ENCODE measurements at regions not wholly inside any gene's neighbourhood (a gene's known extent, or its start where the extent isn't known, plus 50 kb on each side); places are given as distances from the start of the nearest gene placed in this dataset.

GRCh38 chr9:113746486-113746885, 129.6 kb upstream of the ZNF618 start:
- Histone ChIP-seq H3K27me3 (replicated peaks; ENCODE audit: insufficient read depth, low read length) (no peaks in the 10 kb centered on the region), H3K4me3 (ENCODE audit: low read length) (no peak overlapping the region), H2AFZ (ENCODE audit: low read length) (no peak overlapping the region), H3K27ac (ENCODE audit: low read length) (no peak overlapping the region), H3K4me2 (ENCODE audit: low read depth, low read length) (no peak overlapping the region), H4K20me1 (ENCODE audit: insufficient read depth, low read length) (no peaks in the 10 kb centered on the region), H3K4me1 (ENCODE audit: low read length) (no peaks in the 10 kb centered on the region), H3K79me2 (ENCODE audit: low read length) (no peaks in the 10 kb centered on the region), H3K9ac (ENCODE audit: low read length) (no peak overlapping the region), H3K9me2 (replicated peaks; ENCODE audit: insufficient read depth, low read length) (no peaks in the 10 kb centered on the region; the same call in 1 of the 2 replicates), H3F3A (ENCODE audit: insufficient read depth, low read length) (no peaks in the 10 kb centered on the region), H3K36me3 (replicated peaks; ENCODE audit: insufficient read depth, low read length) (no peaks in the 10 kb centered on the region), H3K9me3 (replicated peaks; ENCODE audit: insufficient read depth, low read length) (no peaks in the 10 kb centered on the region)
- no peak for TF ChIP-seq EZH2 (optimal IDR thresholded peaks at IDR 0.05; ENCODE audit: low read depth, low read length)
- no peak for DNase-seq

- H3K27me3 ChIP-seq (replicated peaks; ENCODE audit: insufficient read depth, low read length) = no peaks in the 10 kb centered on the region
- H3K9me2 ChIP-seq (replicated peaks; ENCODE audit: insufficient read depth, low read length) = no peaks in the 10 kb centered on the region; the same call in 1 of the 2 replicates
- no peaks in the 10 kb centered on the region for H4K20me1 ChIP-seq (ENCODE audit: insufficient read depth, low read length)
- no peak overlapping the region for H3K9ac ChIP-seq (ENCODE audit: low read length)
- no peaks in the 10 kb centered on the region for H3K9me3 ChIP-seq (replicated peaks; ENCODE audit: insufficient read depth, low read length)
- no peaks in the 10 kb centered on the region for H3F3A ChIP-seq (ENCODE audit: insufficient read depth, low read length)
- H3K27ac ChIP-seq (ENCODE audit: low read length) = no peak overlapping the region
- H3K4me2 ChIP-seq (ENCODE audit: low read depth, low read length) = no peak overlapping the region
- H3K36me3 ChIP-seq (replicated peaks; ENCODE audit: insufficient read depth, low read length) = no peaks in the 10 kb centered on the region
- H2AFZ ChIP-seq (ENCODE audit: low read length) = no peak overlapping the region
- no peaks in the 10 kb centered on the region for H3K4me1 ChIP-seq (ENCODE audit: low read length)
- DNase-seq = no peak
- no peak for TF ChIP-seq EZH2 (optimal IDR thresholded peaks at IDR 0.05; ENCODE audit: low read depth, low read length)
- TF ChIP-seq EZH2phosphoT487 (IDR thresholded peaks at IDR 0.05; ENCODE audit: low read length) = no peak
- no peak for TF ChIP-seq CTCF (IDR thresholded peaks at IDR 0.05; ENCODE audit: low read length)
- no peak overlapping the region for H3K4me3 ChIP-seq (ENCODE audit: low read length)
- no peaks in the 10 kb centered on the region for H3K79me2 ChIP-seq (ENCODE audit: low read length)
These were observed 128.0 kb upstream of the ZNF618 start for GRCh38 chr9:113748135-113748534.

- H3K27ac ChIP-seq (ENCODE audit: low read length) = no peak overlapping the region
- H2AFZ ChIP-seq (ENCODE audit: low read length) = no peak overlapping the region
- 0 out of 2 replicates have a peak, but pooled peaks cover 7% of the 10 kb centered on the region for H3K4me1 ChIP-seq (ENCODE audit: low read length)
- H3K27me3 ChIP-seq (replicated peaks; ENCODE audit: insufficient read depth, low read length) = no peaks in the 10 kb centered on the region
- H4K20me1 ChIP-seq (ENCODE audit: insufficient read depth, low read length) = no peaks in the 10 kb centered on the region
- H3K9me2 ChIP-seq (replicated peaks; ENCODE audit: insufficient read depth, low read length) = no peaks in the 10 kb centered on the region; the same call in 1 of the 2 replicates
- no peak for TF ChIP-seq EZH2 (optimal IDR thresholded peaks at IDR 0.05; ENCODE audit: low read depth, low read length)
- no peak for TF ChIP-seq EZH2phosphoT487 (IDR thresholded peaks at IDR 0.05; ENCODE audit: low read length)
- no peak for TF ChIP-seq CTCF (IDR thresholded peaks at IDR 0.05; ENCODE audit: low read length)
- no peak for DNase-seq
- H3K4me3 ChIP-seq (ENCODE audit: low read length) = no peak overlapping the region
- no peaks in the 10 kb centered on the region for H3K36me3 ChIP-seq (replicated peaks; ENCODE audit: insufficient read depth, low read length)
- H3K79me2 ChIP-seq (ENCODE audit: low read length) = no peaks in the 10 kb centered on the region
- H3K4me2 ChIP-seq (ENCODE audit: low read depth, low read length) = no peak overlapping the region
- no peak overlapping the region for H3K9ac ChIP-seq (ENCODE audit: low read length)
- no peaks in the 10 kb centered on the region for H3K9me3 ChIP-seq (replicated peaks; ENCODE audit: insufficient read depth, low read length)
- no peaks in the 10 kb centered on the region for H3F3A ChIP-seq (ENCODE audit: insufficient read depth, low read length)
These were observed 122.5 kb upstream of the ZNF618 start for GRCh38 chr9:113753398-113754119.

DNA sequence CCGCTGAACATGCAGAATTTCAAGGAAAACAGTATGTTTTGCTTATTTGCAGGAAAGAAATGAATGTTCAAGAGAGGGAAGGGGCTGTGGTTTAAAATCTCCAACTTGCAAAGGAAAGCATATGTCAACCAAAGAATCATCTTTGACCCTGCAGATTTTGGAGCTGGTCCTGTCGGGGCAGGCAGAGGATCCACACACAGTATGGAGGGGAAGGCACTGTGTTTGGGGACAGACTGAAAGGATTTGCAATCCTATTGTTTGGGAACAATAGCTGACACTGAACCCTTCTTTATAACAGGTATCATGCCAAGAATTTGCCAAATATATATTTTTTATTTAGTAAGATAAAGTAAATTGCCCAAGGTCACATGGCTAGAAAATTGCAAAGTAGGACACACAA, 121.4 kb upstream of the ZNF618 start:
- no peak overlapping the region for H2AFZ ChIP-seq (ENCODE audit: low read length)
- no peaks in the 10 kb centered on the region for H3K9me3 ChIP-seq (replicated peaks; ENCODE audit: insufficient read depth, low read length)
- no peaks in the 10 kb centered on the region for H4K20me1 ChIP-seq (ENCODE audit: insufficient read depth, low read length)
- H3K36me3 ChIP-seq (replicated peaks; ENCODE audit: insufficient read depth, low read length) = no peaks in the 10 kb centered on the region
- 0 out of 2 replicates have a peak, but pooled peaks cover 7% of the 10 kb centered on the region for H3K4me1 ChIP-seq (ENCODE audit: low read length)
- H3K79me2 ChIP-seq (ENCODE audit: low read length) = no peaks in the 10 kb centered on the region
- TF ChIP-seq EZH2 (optimal IDR thresholded peaks at IDR 0.05; ENCODE audit: low read depth, low read length) (no peak), CTCF (IDR thresholded peaks at IDR 0.05; ENCODE audit: low read length) (no peak), EZH2phosphoT487 (IDR thresholded peaks at IDR 0.05; ENCODE audit: low read length) (no peak)
- no peak overlapping the region for H3K27ac ChIP-seq (ENCODE audit: low read length)
- no peak overlapping the region for H3K9ac ChIP-seq (ENCODE audit: low read length)
- no peak overlapping the region for H3K4me2 ChIP-seq (ENCODE audit: low read depth, low read length)
- H3K27me3 ChIP-seq (replicated peaks; ENCODE audit: insufficient read depth, low read length) = no peaks in the 10 kb centered on the region
- no peak for DNase-seq
- H3F3A ChIP-seq (ENCODE audit: insufficient read depth, low read length) = no peaks in the 10 kb centered on the region
- no peaks in the 10 kb centered on the region; the same call in 1 of the 2 replicates for H3K9me2 ChIP-seq (replicated peaks; ENCODE audit: insufficient read depth, low read length)
- no peak overlapping the region for H3K4me3 ChIP-seq (ENCODE audit: low read length)

All from MM.1S (cell line).